ENCODE measurements at regions not wholly inside any gene's neighbourhood (a gene's known extent, or its start where the extent isn't known, plus 50 kb on each side); places are given as distances from the start of the nearest gene placed in this dataset.
A peak's percentile ranks its signal among the peaks of the same experiment; 100 is the strongest.

GRCh38 chr3:194070634-194071409 is 65.1 kb upstream of the HES1 start:
- H3K27me3 ChIP-seq (ENCODE audit: control insufficient read depth, insufficient read depth, low read length): no peaks in the 10 kb centered on the region
- TF ChIP-seq CTCF (IDR thresholded peaks at IDR 0.05; ENCODE audit: insufficient read depth, low read length, poor library complexity, severe bottlenecking): no peak
- no peaks in the 10 kb centered on the region for H3K36me3 ChIP-seq (ENCODE audit: control insufficient read depth, insufficient read depth, low read length)
- H3K4me3 ChIP-seq (ENCODE audit: low read depth, low read length): peak overlapping the region; percentile 28
- DNase-seq (ENCODE audit: low read depth): peak; percentile 77

GRCh38 chr3:194072097-194072428 is 63.9 kb upstream of the HES1 start:
- no peaks in the 10 kb centered on the region for H3K27me3 ChIP-seq (ENCODE audit: control insufficient read depth, insufficient read depth, low read length)
- no peak for DNase-seq (ENCODE audit: low read depth)
- no peak overlapping the region for H3K4me3 ChIP-seq (ENCODE audit: low read depth, low read length)
- no peak for TF ChIP-seq CTCF (IDR thresholded peaks at IDR 0.05; ENCODE audit: insufficient read depth, low read length, poor library complexity, severe bottlenecking)
- no peaks in the 10 kb centered on the region for H3K36me3 ChIP-seq (ENCODE audit: control insufficient read depth, insufficient read depth, low read length)

GRCh38 chr3:194072691-194073279 is 63.2 kb upstream of the HES1 start:
- Histone ChIP-seq H3K4me3 (ENCODE audit: low read depth, low read length) (no peak overlapping the region), H3K27me3 (ENCODE audit: control insufficient read depth, insufficient read depth, low read length) (no peaks in the 10 kb centered on the region), H3K36me3 (ENCODE audit: control insufficient read depth, insufficient read depth, low read length) (no peaks in the 10 kb centered on the region)
- no peak for DNase-seq (ENCODE audit: low read depth)
- no peak for TF ChIP-seq CTCF (IDR thresholded peaks at IDR 0.05; ENCODE audit: insufficient read depth, low read length, poor library complexity, severe bottlenecking)

GRCh38 chr3:194073926-194074325 is 62.0 kb upstream of the HES1 start:
- no peak for DNase-seq (ENCODE audit: low read depth)
- Histone ChIP-seq H3K27me3 (ENCODE audit: control insufficient read depth, insufficient read depth, low read length) (no peaks in the 10 kb centered on the region), H3K36me3 (ENCODE audit: control insufficient read depth, insufficient read depth, low read length) (no peaks in the 10 kb centered on the region), H3K4me3 (ENCODE audit: low read depth, low read length) (no peak overlapping the region)
- TF ChIP-seq CTCF (IDR thresholded peaks at IDR 0.05; ENCODE audit: insufficient read depth, low read length, poor library complexity, severe bottlenecking): no peak

GRCh38 chr3:194075088-194075615 is 60.8 kb upstream of the HES1 start:
- Histone ChIP-seq H3K4me3 (ENCODE audit: low read depth, low read length) (no peak overlapping the region), H3K36me3 (ENCODE audit: control insufficient read depth, insufficient read depth, low read length) (no peaks in the 10 kb centered on the region), H3K27me3 (ENCODE audit: control insufficient read depth, insufficient read depth, low read length) (no peaks in the 10 kb centered on the region)
- no peak for TF ChIP-seq CTCF (IDR thresholded peaks at IDR 0.05; ENCODE audit: insufficient read depth, low read length, poor library complexity, severe bottlenecking)
- no peak for DNase-seq (ENCODE audit: low read depth)
